ENCODE measurements at regions not wholly inside any gene's neighbourhood (a gene's known extent, or its start where the extent isn't known, plus 50 kb on each side); places are given as distances from the start of the nearest gene placed in this dataset.
A peak's percentile ranks its signal among the peaks of the same experiment; 100 is the strongest.

GRCh38 chr16:49910541-49911071 lies 54.7 kb upstream of the ZNF423 start:
- no peak for DNase-seq (ENCODE audit: low spot score)

- no peak for DNase-seq (ENCODE audit: low spot score)
Measured at GRCh38 chr16:49911430-49911829, 55.5 kb upstream of the ZNF423 start.

- no peak for DNase-seq (ENCODE audit: low spot score)
Measured at GRCh38 chr16:49912721-49913120, 56.8 kb upstream of the ZNF423 start.

GRCh38 chr16:49913720-49914119 lies 57.8 kb upstream of the ZNF423 start:
- no peak for DNase-seq (ENCODE audit: low spot score)

GRCh38 chr16:49914657-49915056 lies 58.7 kb upstream of the ZNF423 start:
- no peak for DNase-seq (ENCODE audit: low spot score)

GRCh38 chr16:49918257-49918656 lies 62.3 kb upstream of the ZNF423 start:
- no peak for DNase-seq (ENCODE audit: low spot score)

GRCh38 chr16:49919327-49919726 lies 63.4 kb upstream of the ZNF423 start:
- no peak for DNase-seq (ENCODE audit: low spot score)

- no peak for DNase-seq (ENCODE audit: low spot score)
Measured at GRCh38 chr16:49920397-49920796, 64.5 kb upstream of the ZNF423 start.

GRCh38 chr16:49921106-49921505 lies 65.2 kb upstream of the ZNF423 start:
- DNase-seq (ENCODE audit: low spot score) = no peak

- DNase-seq (ENCODE audit: low spot score) = peak; percentile 73
Measured at GRCh38 chr16:49921791-49922456, 66.0 kb upstream of the ZNF423 start.

GRCh38 chr16:49923411-49923810 lies 67.5 kb upstream of the ZNF423 start:
- DNase-seq (ENCODE audit: low spot score) = no peak

GRCh38 chr16:49924078-49924477 lies 68.2 kb upstream of the ZNF423 start:
- DNase-seq (ENCODE audit: low spot score) = no peak

- DNase-seq (ENCODE audit: low spot score) = no peak
Measured at GRCh38 chr16:49926941-49927340, 71.0 kb upstream of the ZNF423 start.

- no peak for DNase-seq (ENCODE audit: low spot score)
Measured at GRCh38 chr16:49928176-49929041, 72.5 kb upstream of the ZNF423 start.

GRCh38 chr16:49929626-49930025 lies 73.7 kb upstream of the ZNF423 start:
- DNase-seq (ENCODE audit: low spot score) = no peak

- DNase-seq (ENCODE audit: low spot score) = no peak
Measured at GRCh38 chr16:49930841-49931240, 74.9 kb upstream of the ZNF423 start.

GRCh38 chr16:49931266-49931665 lies 75.4 kb upstream of the ZNF423 start:
- DNase-seq (ENCODE audit: low spot score) = no peak

GRCh38 chr16:49931916-49932315 lies 76.0 kb upstream of the ZNF423 start:
- no peak for DNase-seq (ENCODE audit: low spot score)

GRCh38 chr16:49932434-49932833 lies 76.5 kb upstream of the ZNF423 start:
- DNase-seq (ENCODE audit: low spot score) = no peak

- no peak for DNase-seq (ENCODE audit: low spot score)
Measured at GRCh38 chr16:49932946-49933345, 77.0 kb upstream of the ZNF423 start.

GRCh38 chr16:49936791-49937190 lies 80.9 kb upstream of the ZNF423 start:
- no peak for DNase-seq (ENCODE audit: low spot score)

GRCh38 chr16:49937886-49938285 lies 82.0 kb upstream of the ZNF423 start:
- no peak for DNase-seq (ENCODE audit: low spot score)

GRCh38 chr16:49939495-49939894 lies 83.6 kb upstream of the ZNF423 start:
- no peak for DNase-seq (ENCODE audit: low spot score)
